Osteocyte (in vitro differentiated cells): ENCODE measurements at regions not wholly inside any gene's neighbourhood (a gene's known extent, or its start where the extent isn't known, plus 50 kb on each side); places are given as distances from the start of the nearest gene placed in this dataset.

Experiments used
- DNase-seq: peaks from one replicate; pipeline ENCODE4 v3.0.0; 2021; ENCODE audit warnings: mixed read lengths; ENCODE audit not compliant: unreplicated experiment; ENCODE audit errors: extremely low spot score
- H3K27ac Mint-ChIP-seq: one replicate; pipeline ENCODE4 v1.8.0; 2021; ENCODE audit warnings: mild to moderate bottlenecking, mixed read lengths; ENCODE audit not compliant: unreplicated experiment
- H3K27me3 Mint-ChIP-seq: one replicate; pipeline ENCODE4 v1.8.0; 2021; ENCODE audit warnings: mixed read lengths; ENCODE audit not compliant: unreplicated experiment
- H3K36me3 Mint-ChIP-seq: one replicate; pipeline ENCODE4 v1.8.0; 2021; ENCODE audit warnings: mixed read lengths; ENCODE audit not compliant: unreplicated experiment
- H3K4me1 Mint-ChIP-seq: one replicate; pipeline ENCODE4 v1.8.0; 2021; ENCODE audit warnings: mixed read lengths; ENCODE audit not compliant: unreplicated experiment
- H3K4me3 Mint-ChIP-seq: one replicate; pipeline ENCODE4 v1.8.0; 2021; ENCODE audit warnings: mild to moderate bottlenecking, moderate library complexity, mixed read lengths; ENCODE audit not compliant: unreplicated experiment
- H3K9me3 Mint-ChIP-seq: one replicate; pipeline ENCODE4 v1.8.0; 2021; ENCODE audit warnings: mixed read lengths; ENCODE audit not compliant: unreplicated experiment
- TF ChIP-seq, protein P1 (sequence below): fragments of 200-600 bp; sonication (generic); IDR thresholded peaks from 2 replicates; pipeline ENCODE4 v1.5.0; 2021; ENCODE audit warnings: antibody characterized with exemption, mild to moderate bottlenecking, moderate library complexity

- Mint-ChIP-seq H3K4me1 (peaks cover 11% of the 10 kb centered on the region), H3K27me3 (no peaks in the 10 kb centered on the region), H3K36me3 (no peaks in the 10 kb centered on the region), H3K27ac (no peak overlapping the region), H3K9me3 (no peaks in the 10 kb centered on the region), H3K4me3 (no peak overlapping the region)
- TF ChIP-seq, protein P1, sequence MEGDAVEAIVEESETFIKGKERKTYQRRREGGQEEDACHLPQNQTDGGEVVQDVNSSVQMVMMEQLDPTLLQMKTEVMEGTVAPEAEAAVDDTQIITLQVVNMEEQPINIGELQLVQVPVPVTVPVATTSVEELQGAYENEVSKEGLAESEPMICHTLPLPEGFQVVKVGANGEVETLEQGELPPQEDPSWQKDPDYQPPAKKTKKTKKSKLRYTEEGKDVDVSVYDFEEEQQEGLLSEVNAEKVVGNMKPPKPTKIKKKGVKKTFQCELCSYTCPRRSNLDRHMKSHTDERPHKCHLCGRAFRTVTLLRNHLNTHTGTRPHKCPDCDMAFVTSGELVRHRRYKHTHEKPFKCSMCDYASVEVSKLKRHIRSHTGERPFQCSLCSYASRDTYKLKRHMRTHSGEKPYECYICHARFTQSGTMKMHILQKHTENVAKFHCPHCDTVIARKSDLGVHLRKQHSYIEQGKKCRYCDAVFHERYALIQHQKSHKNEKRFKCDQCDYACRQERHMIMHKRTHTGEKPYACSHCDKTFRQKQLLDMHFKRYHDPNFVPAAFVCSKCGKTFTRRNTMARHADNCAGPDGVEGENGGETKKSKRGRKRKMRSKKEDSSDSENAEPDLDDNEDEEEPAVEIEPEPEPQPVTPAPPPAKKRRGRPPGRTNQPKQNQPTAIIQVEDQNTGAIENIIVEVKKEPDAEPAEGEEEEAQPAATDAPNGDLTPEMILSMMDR = no peak
- no peak for DNase-seq
These were observed 131.5 kb downstream of the TFAP2C start for GRCh38 chr20:56760610-56761009.

DNA sequence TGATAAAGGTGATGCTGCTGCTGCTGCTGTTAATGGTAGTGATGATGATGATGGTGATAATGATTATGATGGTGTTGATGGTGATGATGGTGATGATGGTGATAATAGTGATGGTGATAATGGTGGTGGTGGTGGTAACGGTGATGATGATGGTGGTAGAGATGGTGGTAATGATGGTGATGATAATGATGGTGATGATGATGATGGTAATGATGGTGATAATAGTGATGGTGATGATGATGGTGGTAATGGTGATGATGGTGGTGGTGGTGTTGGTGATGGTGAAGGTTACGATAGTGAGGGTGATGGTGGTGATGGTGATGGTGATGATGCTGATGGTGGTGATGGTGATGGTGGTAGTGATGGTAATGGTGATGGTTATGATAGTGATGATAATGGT, 132.3 kb downstream of the TFAP2C start:
- Mint-ChIP-seq H3K36me3 (no peaks in the 10 kb centered on the region), H3K4me3 (no peak overlapping the region), H3K4me1 (peaks cover 13% of the 10 kb centered on the region), H3K27me3 (no peaks in the 10 kb centered on the region), H3K9me3 (no peaks in the 10 kb centered on the region), H3K27ac (no peak overlapping the region)
- TF ChIP-seq, protein P1 = no peak
- DNase-seq = no peak

DNA sequence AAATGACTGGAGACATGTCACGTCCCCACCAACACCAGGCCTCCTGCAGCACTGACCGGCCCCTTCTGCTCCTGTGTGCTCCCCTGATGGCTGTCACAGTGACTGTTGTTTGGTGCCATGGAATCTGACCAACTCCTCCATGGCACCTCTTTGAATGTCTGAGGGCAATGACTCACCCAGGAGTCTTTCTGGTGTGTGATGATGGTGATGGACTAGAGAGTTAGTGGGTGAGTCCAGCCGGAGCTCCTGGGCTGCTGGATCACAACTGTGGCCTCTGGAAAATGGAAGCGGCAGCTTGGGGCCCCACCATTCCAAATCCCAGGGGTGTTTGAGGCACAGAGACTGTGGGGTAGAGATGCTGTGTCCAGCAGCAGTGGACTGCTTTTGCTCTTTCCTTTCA, 133.3 kb downstream of the TFAP2C start:
- H3K27ac Mint-ChIP-seq = no peak overlapping the region
- no peaks in the 10 kb centered on the region for H3K36me3 Mint-ChIP-seq
- no peaks in the 10 kb centered on the region for H3K9me3 Mint-ChIP-seq
- H3K4me1 Mint-ChIP-seq = peaks cover 14% of the 10 kb centered on the region
- no peaks in the 10 kb centered on the region for H3K27me3 Mint-ChIP-seq
- H3K4me3 Mint-ChIP-seq = no peak overlapping the region
- TF ChIP-seq, protein P1 = no peak
- no peak for DNase-seq

DNA sequence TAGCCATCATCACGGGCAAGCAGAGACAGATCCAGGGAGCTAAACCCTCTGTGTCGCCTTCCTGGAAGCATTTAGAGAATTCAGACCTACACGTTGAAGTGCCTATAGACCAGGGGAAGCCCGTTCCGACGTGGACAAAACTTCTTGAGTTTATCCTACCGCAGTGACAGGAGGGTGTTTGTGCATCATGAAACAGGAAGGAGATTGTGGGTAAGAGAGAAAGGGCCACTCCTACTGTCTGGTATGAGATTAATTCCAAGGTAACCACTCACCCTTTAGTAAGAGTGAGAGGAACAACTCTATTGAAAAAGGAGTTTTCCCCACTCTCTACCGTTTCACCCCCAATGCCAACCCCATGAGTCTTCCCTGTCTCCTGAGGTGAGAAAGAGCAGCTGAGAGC, 133.7 kb downstream of the TFAP2C start:
- no peaks in the 10 kb centered on the region for H3K27me3 Mint-ChIP-seq
- peaks cover 14% of the 10 kb centered on the region for H3K4me1 Mint-ChIP-seq
- H3K4me3 Mint-ChIP-seq = no peak overlapping the region
- H3K9me3 Mint-ChIP-seq = no peaks in the 10 kb centered on the region
- DNase-seq = no peak
- TF ChIP-seq, protein P1 = no peak
- no peak overlapping the region for H3K27ac Mint-ChIP-seq
- H3K36me3 Mint-ChIP-seq = no peaks in the 10 kb centered on the region

DNA sequence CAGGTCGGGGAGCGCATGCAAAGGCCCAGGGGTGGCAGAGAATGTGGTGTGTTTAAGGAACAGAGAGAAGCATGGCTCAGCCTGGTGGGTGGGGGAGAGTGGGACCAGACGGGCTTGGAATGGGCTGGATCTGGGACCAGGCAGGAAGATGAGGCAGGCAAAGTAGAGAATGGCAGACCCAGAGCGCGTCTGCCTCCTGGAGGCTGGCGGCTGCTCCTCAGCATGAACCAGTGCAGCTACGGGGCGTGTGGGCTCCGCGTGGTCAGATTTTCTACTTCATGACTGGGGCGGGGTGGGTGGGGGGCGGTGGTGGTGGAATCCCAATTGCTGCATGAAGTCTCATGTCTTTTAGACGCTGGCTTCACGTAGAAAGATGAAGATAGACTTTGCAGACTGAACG, 135.6 kb downstream of the TFAP2C start:
- DNase-seq = no peak
- Mint-ChIP-seq H3K27me3 (no peaks in the 10 kb centered on the region), H3K4me1 (peaks cover 12% of the 10 kb centered on the region), H3K9me3 (no peaks in the 10 kb centered on the region), H3K36me3 (no peaks in the 10 kb centered on the region), H3K4me3 (no peak overlapping the region), H3K27ac (no peak overlapping the region)
- TF ChIP-seq, protein P1 = no peak
